GM12878 (cell line): ENCODE measurements at regions not wholly inside any gene's neighbourhood (a gene's known extent, or its start where the extent isn't known, plus 50 kb on each side); places are given as distances from the start of the nearest gene placed in this dataset.

ENCODE experiments used
- CHD1 ChIP-seq: IDR thresholded peaks from 2 replicates; pipeline ENCODE4 v1.6.1; 2012; ENCODE audit warnings: low read depth, low read length, improper control_type of control experiment
- GABPA ChIP-seq: IDR thresholded peaks from 2 replicates; pipeline ENCODE4 v1.6.1; 2014; ENCODE audit warnings: antibody characterized with exemption, low read depth, mild to moderate bottlenecking, inconsistent platforms
- POLR2A ChIP-seq: IDR thresholded peaks from 2 replicates; pipeline ENCODE4 v1.6.1; 2011; ENCODE audit warnings: low read depth, mild to moderate bottlenecking, low read length
- RCOR1 ChIP-seq: conservative IDR thresholded peaks from 2 replicates; pipeline ENCODE4 v1.6.1; 2012; ENCODE audit warnings: low read depth, low read length, improper control_type of control experiment
- SMC3 ChIP-seq: IDR thresholded peaks from 2 replicates; pipeline ENCODE4 v1.6.1; 2011; ENCODE audit warnings: low read length, improper control_type of control experiment, borderline replicate concordance
- ZZZ3 ChIP-seq: IDR thresholded peaks from 2 replicates; pipeline ENCODE4 v1.6.1; 2011; ENCODE audit warnings: low read depth; ENCODE audit not compliant: control insufficient read depth, insufficient read length
- TF ChIP-seq, protein P1 (sequence below), 3 experiments: IDR thresholded peaks in 2 of 3; conservative IDR thresholded peaks in 1 of 3; 2 replicates each; pipeline ENCODE4 v1.5.1; 2011; ENCODE audit warnings: low read depth in 3 of 3, low read length in 3 of 3, mild to moderate bottlenecking in 3 of 3, control low read depth in 2 of 3, moderate library complexity in 2 of 3, inconsistent platforms in 1 of 3, mixed read lengths in 1 of 3; ENCODE audit not compliant: control insufficient read depth in 2 of 3, insufficient read depth in 1 of 3; ENCODE audit errors: extremely low read depth in 1 of 3

DNA sequence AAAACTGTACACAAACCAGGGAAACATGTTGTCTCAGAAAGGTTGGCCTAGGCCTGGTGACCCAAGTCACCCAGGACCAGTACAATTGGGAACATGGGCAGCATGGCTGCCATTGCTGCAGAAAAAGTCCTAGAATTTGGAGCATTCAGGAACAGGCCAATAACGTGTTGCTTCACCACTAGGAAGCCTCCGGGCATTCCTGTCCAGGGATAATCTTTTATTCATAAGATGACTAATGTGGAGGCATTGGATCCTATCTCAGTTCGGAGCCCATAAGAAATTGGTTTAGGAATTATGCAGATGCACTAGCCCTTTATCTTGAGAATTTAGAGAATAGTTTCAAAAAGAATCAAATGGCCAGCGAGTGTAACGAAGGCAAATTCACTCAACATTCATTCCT, 242.8 kb upstream of the NDST4 start:
- TF ChIP-seq SMC3 = no peak
- TF ChIP-seq, protein P1, sequence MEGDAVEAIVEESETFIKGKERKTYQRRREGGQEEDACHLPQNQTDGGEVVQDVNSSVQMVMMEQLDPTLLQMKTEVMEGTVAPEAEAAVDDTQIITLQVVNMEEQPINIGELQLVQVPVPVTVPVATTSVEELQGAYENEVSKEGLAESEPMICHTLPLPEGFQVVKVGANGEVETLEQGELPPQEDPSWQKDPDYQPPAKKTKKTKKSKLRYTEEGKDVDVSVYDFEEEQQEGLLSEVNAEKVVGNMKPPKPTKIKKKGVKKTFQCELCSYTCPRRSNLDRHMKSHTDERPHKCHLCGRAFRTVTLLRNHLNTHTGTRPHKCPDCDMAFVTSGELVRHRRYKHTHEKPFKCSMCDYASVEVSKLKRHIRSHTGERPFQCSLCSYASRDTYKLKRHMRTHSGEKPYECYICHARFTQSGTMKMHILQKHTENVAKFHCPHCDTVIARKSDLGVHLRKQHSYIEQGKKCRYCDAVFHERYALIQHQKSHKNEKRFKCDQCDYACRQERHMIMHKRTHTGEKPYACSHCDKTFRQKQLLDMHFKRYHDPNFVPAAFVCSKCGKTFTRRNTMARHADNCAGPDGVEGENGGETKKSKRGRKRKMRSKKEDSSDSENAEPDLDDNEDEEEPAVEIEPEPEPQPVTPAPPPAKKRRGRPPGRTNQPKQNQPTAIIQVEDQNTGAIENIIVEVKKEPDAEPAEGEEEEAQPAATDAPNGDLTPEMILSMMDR (IDR thresholded peaks at IDR 0.05 in 2 of 3, conservative IDR thresholded peaks at IDR 0.05 in 1 of 3; ENCODE audit: control insufficient read depth in 2 of 3, extremely low read depth in 1 of 3, insufficient read depth in 1 of 3, low read depth in 3 of 3, low read length in 3 of 3) = no peak
- no peak for TF ChIP-seq ZZZ3
- TF ChIP-seq RCOR1 = no peak
- no peak for TF ChIP-seq CHD1
- no peak for TF ChIP-seq GABPA
- TF ChIP-seq POLR2A = no peak
